Keratinocyte (primary cell): ENCODE measurements at regions not wholly inside any gene's neighbourhood (a gene's known extent, or its start where the extent isn't known, plus 50 kb on each side); places are given as distances from the start of the nearest gene placed in this dataset.

Experiments
- CTCF ChIP-seq, 3 experiments: IDR thresholded peaks in 1 of 3; conservative IDR thresholded peaks in 1 of 3; optimal IDR thresholded peaks in 1 of 3; 2 replicates in 2 of 3; 3 replicates in 1 of 3; pipeline versions ENCODE3 to v1.5.1; 2011; ENCODE audit warnings: low read length in 3 of 3, mild to moderate bottlenecking in 3 of 3, moderate library complexity in 2 of 3, control low read depth in 1 of 3, inconsistent platforms in 1 of 3; ENCODE audit not compliant: insufficient read depth in 2 of 3; ENCODE audit errors: extremely low read depth in 1 of 3
- EZH2 ChIP-seq: IDR thresholded peaks from one replicate; pipeline ENCODE4 v1.6.1; 2012; ENCODE audit warnings: inconsistent platforms, mild to moderate bottlenecking, low read length, moderate library complexity

- TF ChIP-seq CTCF (optimal IDR thresholded peaks at IDR 0.05 in 1 of 3, IDR thresholded peaks at IDR 0.05 in 1 of 3, conservative IDR thresholded peaks at IDR 0.05 in 1 of 3; ENCODE audit: extremely low read depth in 1 of 3, insufficient read depth in 2 of 3, low read length in 3 of 3) (no peak), EZH2 (no peak)
Measured at GRCh38 chr20:11156922-11157321, 483.1 kb upstream of the JAG1 start.
